ENCODE measurements at regions not wholly inside any gene's neighbourhood (a gene's known extent, or its start where the extent isn't known, plus 50 kb on each side); places are given as distances from the start of the nearest gene placed in this dataset.

GRCh38 chr4:187602339-187603092 is 393.1 kb upstream of the ZFP42 start:
- Histone ChIP-seq H3K4me1 (ENCODE audit: control insufficient read depth, insufficient read depth, low read length) (peaks cover 9% of the 10 kb centered on the region), H2AK5ac (ENCODE audit: low read depth, low read length) (peak overlapping the region; percentile 79), H2AFZ (replicated peaks; ENCODE audit: low read length, poor library complexity) (peak overlapping the region; percentile 60), H3K9me1 (ENCODE audit: insufficient read depth, low read length) (peaks cover 11% of the 10 kb centered on the region), H2BK20ac (ENCODE audit: low read depth, low read length) (peak overlapping the region; percentile 92), H3K79me1 (ENCODE audit: low read depth in 1 of 2, low read length in 2 of 2) (no peaks in the 10 kb centered on the region), H4K5ac (ENCODE audit: low read depth, low read length) (peak overlapping the region; percentile 16; the same call in 1 of the 2 replicates), H3K4ac (ENCODE audit: low read depth, low read length) (peak overlapping the region; percentile 95), H4K20me1 (ENCODE audit: insufficient read depth, low read length) (no peaks in the 10 kb centered on the region), H3K23ac (ENCODE audit: low read depth, low read length) (peak overlapping the region; percentile 73), H2BK15ac (ENCODE audit: low read depth, low read length) (peak overlapping the region; percentile 82; the same call in 1 of the 3 replicates), H3K36me3 (ENCODE audit: control insufficient read depth, insufficient read depth, low read length) (no peaks in the 10 kb centered on the region), H3K9me3 (ENCODE audit: control insufficient read depth, insufficient read depth, low read length) (no peaks in the 10 kb centered on the region), H2AK9ac (replicated peaks; ENCODE audit: low read depth, low read length, poor library complexity) (peak overlapping the region; percentile 45), H3K27me3 (ENCODE audit: control insufficient read depth, insufficient read depth, low read length) (no peaks in the 10 kb centered on the region), H4K8ac (ENCODE audit: low read depth in 2 of 2, low read length in 2 of 2) (peak overlapping the region; percentile 71 to 85; a peak in 3 of 4 replicates), H3K56ac (ENCODE audit: extremely low read depth, insufficient read depth, low read length) (peak overlapping the region; percentile 63), H3K4me3 (ENCODE audit: insufficient read depth, low read depth, low read length) (no peak overlapping the region), H3K14ac (replicated peaks; ENCODE audit: low read depth, low read length) (peak overlapping the region; percentile 88), H2BK120ac (ENCODE audit: low read depth, low read length) (peak overlapping the region; percentile 97), H3K9ac (ENCODE audit: low read depth, low read length) (no peak overlapping the region), H3K18ac (ENCODE audit: low read depth, low read length) (peak overlapping the region; percentile 62; the same call in 1 of the 2 replicates), H2BK5ac (ENCODE audit: low read depth, low read length, poor library complexity, severe bottlenecking) (peak overlapping the region; percentile 72), H3K4me2 (ENCODE audit: low read depth, low read length) (peak overlapping the region; percentile 41; the same call in 1 of the 2 replicates), H4K91ac (ENCODE audit: insufficient read depth, low read depth, low read length) (peak overlapping the region; percentile 89), H3K27ac (ENCODE audit: insufficient read depth, low read length) (peak overlapping the region; percentile 48)
- ATAC-seq (ENCODE audit: low read depth) (peak; percentile 8; the same call in 1 of the 2 replicates), DNase-seq (peak; percentile 43)
- in situ Hi-C loops (cut with MboI; ENCODE audit: low sequenced_read_pairs) (loop anchor here (10.0 kb wide), 1 partner anchor 878 kb away; the partner anchor contains the start of gene FAT1), dilution Hi-C loops (cut with HindIII; ENCODE audit: low sequenced_read_pairs, unreplicated experiment) (no loop called here), intact Hi-C loops (cut with micrococcal nuclease) (loop anchor here (10.0 kb wide), 2 partner anchors 772 to 1302 kb away; no protein-coding TSS in a partner anchor)
- WGBS, 2 experiments (ENCODE audit: extremely low coverage in 2 of 2, insufficient read length in 1 of 2) = 80% methylated on average over 1 of the region's 11 CpGs; no CpG with 5 or more reads in 1 of the 2 experiments
- ChIA-PET POLR2A (ENCODE audit: unreplicated experiment) (no interaction called here), CTCF (no interaction called here)
- BruUV-seq (replicated peaks) = no TSS peak
- no peak for TF ChIP-seq CTCF (conservative IDR thresholded peaks at IDR 0.05; ENCODE audit: low read depth, low read length)
- TF ChIP-seq MAFK (IDR thresholded peaks at IDR 0.05; ENCODE audit: low read depth, low read length) = peak; percentile 80
